UCSD-AML1 (cell line): ENCODE measurements at regions not wholly inside any gene's neighbourhood (a gene's known extent, or its start where the extent isn't known, plus 50 kb on each side); places are given as distances from the start of the nearest gene placed in this dataset.
"Not testable (repeated sequence)": the region's sequence is repeated elsewhere in the genome, so short reads cannot be mapped to it uniquely, and the experiment has no call there.

Experiments used
- DNase-seq: peaks from one replicate; lab custom pipeline; 2025; ENCODE audit not compliant: unreplicated experiment; lab: John Stamatoyannopoulos, UW

GRCh38 chr14:34049187-34049586 lies 98.3 kb upstream of the EGLN3 start:
- not testable (repeated sequence) for DNase-seq

GRCh38 chr14:34046799-34047520 lies 96.1 kb upstream of the EGLN3 start:
- DNase-seq, result no peak

GRCh38 chr14:34044666-34045306 lies 93.9 kb upstream of the EGLN3 start:
- DNase-seq, result no peak

- DNase-seq, result no peak
Observed at GRCh38 chr14:34044373-34044637, 93.4 kb upstream of the EGLN3 start.

DNA sequence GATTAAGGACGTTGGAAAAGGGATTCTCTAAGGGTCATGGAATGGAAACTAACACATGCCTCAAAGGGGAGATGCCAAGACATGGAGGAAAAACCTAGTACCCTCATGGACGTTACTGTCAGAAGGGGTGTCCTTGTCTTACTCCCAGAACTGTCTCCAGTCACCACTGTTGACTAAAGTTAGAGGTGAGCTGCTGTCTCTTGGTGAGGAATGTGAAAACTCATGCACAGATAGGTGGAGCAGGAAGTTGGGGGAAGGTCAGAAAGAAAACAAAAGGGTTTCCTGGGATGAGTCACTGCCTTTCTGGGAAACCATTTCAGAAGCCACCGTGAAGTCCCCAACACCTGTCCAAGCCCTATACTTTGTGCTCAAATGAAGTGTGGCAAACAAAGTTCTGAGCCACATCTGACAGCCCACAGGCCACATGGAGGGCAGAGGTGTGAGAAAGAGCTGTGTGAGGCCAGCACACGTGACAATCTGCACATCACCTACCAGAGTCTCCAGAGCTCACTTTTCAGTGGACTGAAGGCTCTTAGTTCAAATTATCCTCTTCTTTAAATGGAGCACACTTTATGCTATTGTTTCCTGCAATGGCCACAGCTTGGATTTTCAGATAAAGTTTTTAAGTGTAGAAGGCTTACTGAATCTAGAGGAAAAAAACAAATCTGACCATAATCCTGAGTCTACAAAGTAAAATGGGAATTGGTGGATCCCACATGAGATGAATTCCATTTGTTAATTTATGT lies 92.9 kb upstream of the EGLN3 start:
- peak; percentile 18 for DNase-seq

DNA sequence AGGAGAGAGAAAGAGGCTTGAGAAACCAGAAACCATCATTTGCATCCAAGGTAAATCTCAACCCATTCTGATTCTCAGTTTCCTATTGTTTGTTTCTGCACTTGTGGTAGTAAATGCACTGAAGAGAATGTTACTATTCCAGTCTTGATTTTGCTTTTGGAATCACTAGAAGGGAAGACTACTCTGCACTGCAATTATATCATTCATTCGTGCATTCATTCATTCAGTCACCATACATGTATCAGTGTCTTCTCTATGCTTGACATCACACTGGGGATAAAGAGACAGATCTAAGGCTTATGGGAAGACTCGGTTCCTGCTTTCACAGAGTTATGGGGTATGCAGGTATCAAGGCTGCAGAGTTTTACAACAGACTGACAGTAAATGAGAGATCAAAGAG lies 90.3 kb upstream of the EGLN3 start:
- no peak for DNase-seq

GRCh38 chr14:34040766-34041165 lies 89.9 kb upstream of the EGLN3 start:
- DNase-seq, result no peak

DNA sequence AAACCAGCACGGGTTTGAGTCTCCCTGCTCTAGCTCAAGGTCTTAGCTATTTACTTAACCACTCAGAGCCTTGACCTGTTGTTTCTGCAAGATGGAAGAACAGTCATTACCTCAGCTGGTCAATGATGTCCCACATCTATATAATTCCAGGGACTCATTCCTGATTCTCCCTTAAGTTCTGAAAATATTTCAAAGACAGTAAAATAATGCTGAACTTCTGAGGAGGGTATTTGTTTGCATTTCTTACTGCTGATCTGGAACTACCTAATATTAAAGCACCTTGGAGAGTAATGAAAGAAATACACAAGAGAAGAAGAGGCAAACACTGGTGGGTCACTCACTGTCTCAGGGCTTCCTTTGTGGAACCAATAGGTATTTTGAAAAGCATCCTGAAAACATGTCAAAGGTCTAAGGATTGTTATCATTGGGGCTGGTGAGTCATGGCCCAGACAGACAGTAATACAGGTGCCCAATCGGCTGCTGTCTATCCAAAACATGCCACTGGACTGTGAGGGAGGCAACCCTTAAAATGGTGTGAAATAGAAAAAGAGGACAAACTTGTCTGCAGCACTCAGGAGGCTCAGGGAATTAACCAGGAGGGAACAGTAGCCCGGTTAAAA lies 88.7 kb upstream of the EGLN3 start:
- no peak for DNase-seq

- no peak for DNase-seq
Observed at GRCh38 chr14:34038358-34039057, 87.6 kb upstream of the EGLN3 start.

DNA sequence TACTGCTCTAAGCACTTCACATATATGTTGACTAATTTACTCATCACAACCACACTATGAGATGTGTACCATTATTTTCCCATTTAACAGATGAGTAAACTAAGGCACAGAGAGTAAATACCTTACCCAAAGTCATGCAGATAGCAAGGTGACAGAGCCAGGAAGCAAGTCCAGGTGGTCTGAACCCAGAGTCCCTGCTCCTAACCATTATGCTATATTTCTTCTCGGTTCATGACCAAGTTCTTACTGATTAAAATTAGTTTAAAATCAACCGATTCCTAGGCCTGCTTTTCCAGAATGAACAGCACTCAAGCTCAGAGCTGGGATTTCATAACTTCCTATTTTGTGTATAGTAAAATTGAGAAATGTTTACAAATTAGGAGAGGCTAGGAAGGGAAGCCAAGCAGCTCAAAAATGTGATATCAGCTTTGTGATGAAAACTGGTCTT lies 85.5 kb upstream of the EGLN3 start:
- no peak for DNase-seq

DNA sequence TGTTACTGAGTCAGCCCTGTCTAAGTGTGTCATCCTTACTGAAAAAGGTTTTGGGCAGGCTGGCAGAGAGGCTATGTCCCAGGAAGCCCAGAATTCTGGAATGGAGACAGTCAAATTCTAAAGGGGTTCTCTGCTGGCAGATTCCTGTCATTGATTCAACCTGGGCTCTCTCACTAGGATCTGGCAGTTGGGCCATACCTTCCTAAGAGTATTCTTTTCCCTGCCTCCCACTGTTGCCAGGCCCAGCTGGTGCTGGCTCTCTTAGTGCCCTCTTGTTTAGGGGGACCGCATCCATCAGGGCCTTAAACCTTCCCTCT lies 85.0 kb upstream of the EGLN3 start:
- no peak for DNase-seq

DNA sequence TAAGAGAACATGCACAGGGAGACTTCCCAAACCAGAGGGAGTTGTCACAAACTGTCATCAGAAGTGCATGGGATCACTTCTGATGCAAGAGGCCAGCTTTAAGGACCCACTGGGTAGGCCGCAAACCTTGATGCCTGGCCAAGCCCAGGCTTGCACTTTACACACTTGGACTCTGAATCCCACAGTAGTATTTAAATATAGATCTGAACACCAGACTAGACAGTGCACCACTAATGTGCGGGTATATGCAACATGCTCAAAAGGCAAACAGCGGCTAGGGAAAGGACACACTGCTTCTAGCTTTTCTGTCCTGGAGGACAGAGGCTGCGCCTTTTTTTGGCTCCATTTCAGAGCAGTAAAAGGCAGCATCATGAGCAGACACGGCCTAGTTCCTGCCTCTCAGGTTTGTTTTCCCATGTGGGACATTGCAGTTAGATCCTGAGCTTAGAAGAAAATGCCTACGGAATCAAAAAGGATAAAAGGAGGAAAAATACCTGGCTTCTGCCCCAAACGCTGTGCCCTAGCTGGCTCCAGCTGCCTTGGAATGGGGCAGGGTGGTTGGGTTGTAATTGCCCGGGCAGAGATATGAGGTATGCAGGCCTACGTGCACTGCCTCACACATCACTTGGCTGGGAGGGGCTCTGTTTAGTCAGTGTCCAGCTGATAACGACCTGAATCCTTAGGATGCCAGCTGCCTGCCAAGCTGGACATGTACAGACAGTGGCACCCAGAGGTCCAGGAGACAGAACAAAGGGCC lies 84.5 kb upstream of the EGLN3 start:
- DNase-seq, result no peak

GRCh38 chr14:34034447-34035176 lies 83.7 kb upstream of the EGLN3 start:
- DNase-seq, result no peak

- DNase-seq, result no peak
Observed at GRCh38 chr14:34032720-34033119, 81.8 kb upstream of the EGLN3 start.

DNA sequence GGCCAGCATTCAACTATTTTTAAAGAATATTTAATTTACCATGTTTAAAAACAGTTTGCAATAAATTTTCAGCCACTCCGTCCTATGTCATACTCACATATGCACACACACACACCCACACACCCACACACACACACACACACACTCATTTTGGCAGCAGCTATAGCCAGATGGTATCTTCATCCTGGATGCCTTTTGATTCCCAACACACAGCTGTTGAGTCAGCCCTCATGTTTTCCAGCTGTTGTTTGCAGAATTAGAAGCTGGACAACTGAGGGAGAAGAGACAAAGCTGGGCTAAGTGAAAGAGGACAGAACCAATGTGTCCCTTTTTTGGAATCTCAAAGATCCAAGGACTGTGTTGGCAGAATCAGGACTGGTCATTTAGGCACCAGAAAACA lies 80.0 kb upstream of the EGLN3 start:
- DNase-seq, result no peak

- DNase-seq, result no peak
Observed at GRCh38 chr14:34029921-34030334, 79.1 kb upstream of the EGLN3 start.

GRCh38 chr14:34027990-34028495 lies 77.2 kb upstream of the EGLN3 start:
- no peak for DNase-seq

- no peak for DNase-seq
Observed at GRCh38 chr14:34027130-34027989, 76.5 kb upstream of the EGLN3 start.
